ENCODE measurements at regions not wholly inside any gene's neighbourhood (a gene's known extent, or its start where the extent isn't known, plus 50 kb on each side); places are given as distances from the start of the nearest gene placed in this dataset.
"Not testable (repeated sequence)": the region's sequence is repeated elsewhere in the genome, so short reads cannot be mapped to it uniquely, and the experiment has no call there.

- TF ChIP-seq POLR2A (IDR thresholded peaks at IDR 0.05; ENCODE audit: low read depth, low read length); POLR2AphosphoS5 (IDR thresholded peaks at IDR 0.05; ENCODE audit: low read depth, low read length); TAF1 (IDR thresholded peaks at IDR 0.05; ENCODE audit: low read depth, low read length); SPI1 (IDR thresholded peaks at IDR 0.05; ENCODE audit: low read depth, low read length); POU2F2 (IDR thresholded peaks at IDR 0.05; ENCODE audit: low read depth, low read length); PAX5 (IDR thresholded peaks at IDR 0.05; ENCODE audit: insufficient read depth, low read length, severe bottlenecking): not testable (repeated sequence)
Observed at GRCh38 chr1:219070395-219070794, 103.3 kb upstream of the LYPLAL1 start.
